A549 (cell line): ENCODE measurements at regions not wholly inside any gene's neighbourhood (a gene's known extent, or its start where the extent isn't known, plus 50 kb on each side); places are given as distances from the start of the nearest gene placed in this dataset.

ENCODE experiments used
- CTCF ChIP-seq: fragments of >200 bp; sonication (Bioruptor Twin); formaldehyde crosslinking; IDR thresholded peaks from 3 replicates; pipeline ENCODE4 v1.5.1; 2016
- RAD21 ChIP-seq, 2 experiments: fragments of >200 bp in 1 of 2; sonication (Bioruptor Twin) in 1 of 2; formaldehyde crosslinking in 1 of 2; IDR thresholded peaks in 1 of 2; conservative IDR thresholded peaks in 1 of 2; 2 replicates in 1 of 2; 3 replicates in 1 of 2; pipeline ENCODE4 v1.6.1; 2012 to 2018; ENCODE audit warnings: inconsistent platforms in 1 of 2
- SREBF2 ChIP-seq: fragments of 450-650 bp; IDR thresholded peaks from 2 replicates; pipeline ENCODE4 v1.6.1; 2014; ENCODE audit warnings: mild to moderate bottlenecking, moderate library complexity
- ZC3H11A ChIP-seq: fragments of 450-650 bp; IDR thresholded peaks from 2 replicates; pipeline ENCODE4 v1.6.1; 2014; ENCODE audit warnings: antibody characterized with exemption, mild to moderate bottlenecking

- TF ChIP-seq CTCF, result no peak
- no peak for TF ChIP-seq SREBF2
- TF ChIP-seq RAD21 (conservative IDR thresholded peaks at IDR 0.05 in 1 of 2, IDR thresholded peaks at IDR 0.05 in 1 of 2), result no peak
- no peak for TF ChIP-seq ZC3H11A
These were observed 123.7 kb upstream of the IRX4 start for GRCh38 chr5:2006193-2006970.
